H1 (cell line): ENCODE measurements at regions not wholly inside any gene's neighbourhood (a gene's known extent, or its start where the extent isn't known, plus 50 kb on each side); places are given as distances from the start of the nearest gene placed in this dataset.

Experiments used
- CTCF ChIA-PET: fragments of 300-600 bp; sonication (Branson Sonifier 250); formaldehyde crosslinking; loops from one replicate; lab custom pipeline; 2021; ENCODE audit not compliant: partially characterized antibody; lab: Charles Lee
- POLR2A ChIA-PET: fragments of 300-600 bp; sonication (Branson Sonifier 250); formaldehyde crosslinking; loops from one replicate; lab custom pipeline; 2021; ENCODE audit warnings: inconsistent platforms; ENCODE audit not compliant: partially characterized antibody; lab: Charles Lee
- DNase-seq, 2 experiments: peaks; one replicate each; pipeline versions ENCODE4 v3.0.0 to v3.0.0-alpha.2; 2010 to 2022; ENCODE audit warnings: low spot score in 2 of 2, low read depth in 1 of 2, mixed read lengths in 1 of 2
- FAIRE-seq: peaks from 2 replicates; lab custom pipeline; 2011; peaks lifted over from hg19 to GRCh38; lab: Jason Lieb, UNC
- H2AFZ ChIP-seq: 2 replicates; pipeline ENCODE4 v1.8.1; 2012; ENCODE audit warnings: low read length, inconsistent platforms
- H2AK5ac ChIP-seq: 2 replicates; pipeline ENCODE4 v1.6.1; 2013; ENCODE audit warnings: low read depth, low read length
- H2BK120ac ChIP-seq: replicated peaks from 2 replicates; pipeline ENCODE3; 2013; ENCODE audit warnings: low read depth, low read length, inconsistent platforms
- H2BK12ac ChIP-seq: 2 replicates; pipeline ENCODE4 v1.6.1; 2013; ENCODE audit warnings: low read depth, low read length
- H2BK15ac ChIP-seq: 2 replicates; pipeline ENCODE4 v1.6.1; 2013; ENCODE audit warnings: low read length
- H2BK20ac ChIP-seq: 2 replicates; pipeline ENCODE4 v1.6.1; 2013; ENCODE audit warnings: low read length
- H2BK5ac ChIP-seq: 2 replicates; pipeline ENCODE4 v1.6.1; 2013; ENCODE audit warnings: low read depth, low read length
- H3K14ac ChIP-seq: 2 replicates; pipeline ENCODE4 v1.6.1; 2013; ENCODE audit warnings: inconsistent platforms; ENCODE audit not compliant: insufficient read length
- H3K18ac ChIP-seq: 2 replicates; pipeline ENCODE4 v1.6.1; 2013; ENCODE audit warnings: low read length; ENCODE audit errors: extremely low read depth
- H3K23ac ChIP-seq: 2 replicates; pipeline ENCODE4 v1.6.1; 2013; ENCODE audit warnings: inconsistent platforms; ENCODE audit not compliant: insufficient read length
- H3K23me2 ChIP-seq: 2 replicates; pipeline ENCODE4 v1.6.1; 2013; ENCODE audit warnings: low read depth, low read length
- H3K27ac ChIP-seq: 2 replicates; pipeline ENCODE4 v1.6.1; 2011; ENCODE audit warnings: low read depth, low read length, inconsistent platforms
- H3K27me3 ChIP-seq, 4 experiments: replicated peaks in 1 of 4; 1 replicate in 1 of 4; 2 replicates in 3 of 4; pipeline versions ENCODE4 v1.6.1 to v1.8.1; 2011 to 2013; ENCODE audit warnings: low read length in 3 of 4, mild to moderate bottlenecking in 3 of 4, inconsistent platforms in 2 of 4, mixed read lengths in 2 of 4, moderate library complexity in 1 of 4; ENCODE audit not compliant: control insufficient read depth in 3 of 4, insufficient read depth in 3 of 4; ENCODE audit errors: extremely low read depth in 1 of 4
- H3K36me3 ChIP-seq, 4 experiments: 2 replicates each; pipeline versions ENCODE4 v1.6.1 to v1.8.1; 2011 to 2013; ENCODE audit warnings: mild to moderate bottlenecking in 4 of 4, low read length in 3 of 4, moderate library complexity in 2 of 4, control low read depth in 1 of 4, inconsistent platforms in 1 of 4; ENCODE audit not compliant: insufficient read depth in 4 of 4, control insufficient read depth in 2 of 4
- H3K4ac ChIP-seq: replicated peaks from 2 replicates; pipeline ENCODE3; 2013; ENCODE audit warnings: low read length, low read depth, mixed read lengths, inconsistent platforms; ENCODE audit not compliant: insufficient read length
- H3K4me1 ChIP-seq, 4 experiments: replicated peaks in 1 of 4; 1 replicate in 1 of 4; 2 replicates in 3 of 4; pipeline versions ENCODE4 v1.6.1 to v1.8.1; 2011 to 2013; ENCODE audit warnings: low read length in 3 of 4, inconsistent platforms in 2 of 4, mixed read lengths in 1 of 4; ENCODE audit not compliant: insufficient read depth in 4 of 4, control insufficient read depth in 3 of 4
- H3K4me2 ChIP-seq, 2 experiments: 2 replicates each; pipeline versions ENCODE4 v1.6.1 to v1.8.1; 2011 to 2013; ENCODE audit warnings: low read depth in 2 of 2, low read length in 2 of 2, control low read depth in 1 of 2, inconsistent platforms in 1 of 2, mild to moderate bottlenecking in 1 of 2; ENCODE audit not compliant: insufficient read depth in 1 of 2
- H3K4me3 ChIP-seq, 4 experiments: fragments of 200-600, 300-600 bp in 1 of 4; sonication (generic), shearing (Covaris generic), sonication (Bioruptor Twin) in 1 of 4; 2 replicates each; pipeline versions ENCODE4 v1.5.1 to v1.8.1; 2011 to 2016; ENCODE audit warnings: low read length in 4 of 4, low read depth in 3 of 4, control low read depth in 2 of 4, inconsistent platforms in 2 of 4, mild to moderate bottlenecking in 2 of 4, mixed read lengths in 1 of 4, moderate library complexity in 1 of 4; ENCODE audit not compliant: insufficient read depth in 2 of 4; ENCODE audit errors: extremely low read depth in 1 of 4
- H3K56ac ChIP-seq: replicated peaks from 2 replicates; pipeline ENCODE3; 2013; ENCODE audit warnings: low read depth, mild to moderate bottlenecking, mixed read lengths, low read length, inconsistent platforms; ENCODE audit not compliant: insufficient read length
- H3K79me1 ChIP-seq: 2 replicates; pipeline ENCODE4 v1.6.1; 2013; ENCODE audit warnings: low read depth, low read length, control low read depth
- H3K79me2 ChIP-seq, 2 experiments: 2 replicates each; pipeline versions ENCODE4 v1.6.1 to v1.8.1; 2012 to 2013; ENCODE audit warnings: low read length in 2 of 2, mild to moderate bottlenecking in 2 of 2, inconsistent platforms in 1 of 2; ENCODE audit not compliant: insufficient read depth in 2 of 2, control insufficient read depth in 1 of 2
- H3K9ac ChIP-seq, 4 experiments: replicated peaks in 1 of 4; 1 replicate in 1 of 4; 2 replicates in 3 of 4; pipeline versions ENCODE4 v1.6.1 to v1.8.1; 2011 to 2013; ENCODE audit warnings: low read depth in 3 of 4, low read length in 3 of 4, control low read depth in 2 of 4, mild to moderate bottlenecking in 2 of 4, moderate library complexity in 2 of 4, inconsistent platforms in 1 of 4; ENCODE audit errors: extremely low read depth in 1 of 4
- H3K9me3 ChIP-seq, 2 experiments: 2 replicates each; pipeline versions ENCODE4 v1.6.1 to v1.8.1; 2012 to 2013; ENCODE audit warnings: mild to moderate bottlenecking in 2 of 2, moderate library complexity in 2 of 2, control low read depth in 1 of 2, inconsistent platforms in 1 of 2, low read depth in 1 of 2, low read length in 1 of 2, mixed read lengths in 1 of 2; ENCODE audit not compliant: insufficient read depth in 2 of 2
- H4K20me1 ChIP-seq, 2 experiments: replicated peaks in 1 of 2; 2 replicates each; pipeline versions ENCODE3 to v1.8.1; 2011 to 2013; ENCODE audit warnings: inconsistent platforms in 2 of 2, low read length in 2 of 2, mild to moderate bottlenecking in 1 of 2; ENCODE audit not compliant: insufficient read depth in 2 of 2, control insufficient read depth in 1 of 2
- H4K5ac ChIP-seq: 2 replicates; pipeline ENCODE4 v1.6.1; 2013; ENCODE audit warnings: low read length, low read depth, mixed read lengths, inconsistent platforms; ENCODE audit not compliant: insufficient read length
- H4K8ac ChIP-seq: 2 replicates; pipeline ENCODE4 v1.8.0; 2013; ENCODE audit warnings: mild to moderate bottlenecking, moderate library complexity, low read length, inconsistent platforms; ENCODE audit not compliant: insufficient read depth; ENCODE audit errors: extremely low read depth
- H4K91ac ChIP-seq: replicated peaks from 2 replicates; pipeline ENCODE3; 2013; ENCODE audit warnings: low read length, mixed read lengths, inconsistent platforms; ENCODE audit not compliant: insufficient read length
- ASH2L ChIP-seq: fragments of 200-600, 300-600 bp; sonication (generic); IDR thresholded peaks from one replicate; pipeline ENCODE4 v1.7.1; 2017; ENCODE audit warnings: low read length
- BACH1 ChIP-seq: IDR thresholded peaks from 2 replicates; pipeline ENCODE4 v1.6.1; 2012; ENCODE audit warnings: low read length, improper control_type of control experiment
- CHD2 ChIP-seq: IDR thresholded peaks from 2 replicates; pipeline ENCODE4 v1.6.1; 2012; ENCODE audit warnings: low read length, improper control_type of control experiment
- EGR1 ChIP-seq: IDR thresholded peaks from 2 replicates; pipeline ENCODE4 v1.6.1; 2011; ENCODE audit warnings: low read depth, low read length, borderline replicate concordance
- EP300 ChIP-seq, 2 experiments: IDR thresholded peaks; 1 replicate in 1 of 2; 2 replicates in 1 of 2; pipeline ENCODE4 v1.6.1; 2011 to 2012; ENCODE audit warnings: low read depth in 2 of 2, low read length in 2 of 2, mild to moderate bottlenecking in 2 of 2, borderline replicate concordance in 1 of 2, inconsistent platforms in 1 of 2, moderate library complexity in 1 of 2
- POLR2A ChIP-seq, 2 experiments: IDR thresholded peaks; 1 replicate in 1 of 2; 2 replicates in 1 of 2; pipeline ENCODE4 v1.6.1; 2011; ENCODE audit warnings: low read depth in 2 of 2, low read length in 2 of 2, mild to moderate bottlenecking in 2 of 2; ENCODE audit errors: control extremely low read depth in 1 of 2
- POU5F1 ChIP-seq: IDR thresholded peaks from 2 replicates; pipeline ENCODE4 v1.6.1; 2011; ENCODE audit warnings: low read depth, mild to moderate bottlenecking, low read length, moderate library complexity
- RBBP5 ChIP-seq: IDR thresholded peaks from 2 replicates; pipeline ENCODE4 v1.7.1; 2012; ENCODE audit warnings: low read depth, mild to moderate bottlenecking, inconsistent platforms, low read length, moderate library complexity, borderline replicate concordance
- SP1 ChIP-seq: IDR thresholded peaks from 2 replicates; pipeline ENCODE4 v1.6.1; 2011; ENCODE audit warnings: low read depth, low read length
- SP2 ChIP-seq: IDR thresholded peaks from 2 replicates; pipeline ENCODE4 v1.6.1; 2012; ENCODE audit warnings: mild to moderate bottlenecking, low read length, inconsistent platforms
- TAF7 ChIP-seq: optimal IDR thresholded peaks from 2 replicates; pipeline ENCODE3; 2011; ENCODE audit warnings: low read depth, mild to moderate bottlenecking, inconsistent platforms, low read length, moderate library complexity, borderline replicate concordance
- TCF12 ChIP-seq: IDR thresholded peaks from 2 replicates; pipeline ENCODE4 v1.6.1; 2011; ENCODE audit warnings: low read depth, mild to moderate bottlenecking, low read length
- TEAD4 ChIP-seq: IDR thresholded peaks from 2 replicates; pipeline ENCODE4 v1.6.1; 2012; ENCODE audit warnings: low read depth, low read length, inconsistent platforms, mixed read lengths
- WGBS, 2 experiments: shearing (Covaris generic) in 1 of 2; methylation state at CpG; one replicate each; pipeline versions ENCODE4 v1.1.6 to v1.1.7; 2013 to 2015; ENCODE audit warnings: low lambda C conversion rate in 2 of 2, mixed read lengths in 2 of 2, inconsistent platforms in 1 of 2, low coverage in 1 of 2, missing lambda C conversion rate in 1 of 2; ENCODE audit not compliant: insufficient replicate concordance in 2 of 2, insufficient coverage in 1 of 2, insufficient read length in 1 of 2; ENCODE audit errors: extremely low coverage in 1 of 2, missing lambda C conversion rate in 1 of 2; 5-methylcytosine and 5-hydroxymethylcytosine counted together

- CTCF ChIA-PET = no interaction called here
These were observed 199.8 kb downstream of the RTL9 start for GRCh38 chrX:110558406-110558805.

More at GRCh38 chrX:110558406-110558805, 199.8 kb downstream of the RTL9 start:
- no peak for FAIRE-seq
- H2AK5ac ChIP-seq = no peak overlapping the region
- peaks cover 0 to 10% of the 10 kb centered on the region in 2 experiments; a peak in 1 of 4 replicates for H3K9me3 ChIP-seq
- H3K27ac ChIP-seq = no peak overlapping the region
- no peak overlapping the region for H3K18ac ChIP-seq
- H3K14ac ChIP-seq = no peak overlapping the region
- H4K5ac ChIP-seq = no peak overlapping the region
- H2BK12ac ChIP-seq = no peak overlapping the region
- no peak for DNase-seq
- H3K36me3 ChIP-seq = no peaks in the 10 kb centered on the region
- no peak overlapping the region for H4K91ac ChIP-seq
- no peak for TF ChIP-seq CHD2
- no peak for TF ChIP-seq TEAD4
- TF ChIP-seq TAF7 = no peak
- no peak for TF ChIP-seq EGR1
- TF ChIP-seq EP300 (IDR thresholded peaks at IDR 0.05; ENCODE audit: borderline replicate concordance in 1 of 2, low read depth in 2 of 2, low read length in 2 of 2) = no peak
- no peak for TF ChIP-seq POU5F1
- no peak for TF ChIP-seq TCF12
- TF ChIP-seq POLR2A (IDR thresholded peaks at IDR 0.05; ENCODE audit: control extremely low read depth in 1 of 2, low read depth in 2 of 2, low read length in 2 of 2) = no peak
- no peak for TF ChIP-seq ASH2L
- no peak for TF ChIP-seq SP2
- TF ChIP-seq BACH1 = no peak
- no peak for TF ChIP-seq SP1
- no peak for TF ChIP-seq RBBP5
- H3K9ac ChIP-seq = no peak overlapping the region
- no peak overlapping the region for H2AFZ ChIP-seq
- no peak overlapping the region for H4K8ac ChIP-seq
- H2BK15ac ChIP-seq = no peak overlapping the region
- no peak overlapping the region for H2BK120ac ChIP-seq
- no peak overlapping the region for H3K23ac ChIP-seq
- H3K4me2 ChIP-seq = no peak overlapping the region
- WGBS, 2 experiments = 100% methylated on average over 1 of the region's 16 CpGs; no CpG with 5 or more reads in 1 of the 2 experiments
- H3K4me3 ChIP-seq = no peak overlapping the region
- H3K27me3 ChIP-seq = no peaks in the 10 kb centered on the region
- no peaks in the 10 kb centered on the region for H3K4me1 ChIP-seq
- no peaks in the 10 kb centered on the region for H4K20me1 ChIP-seq
- no peak overlapping the region for H2BK20ac ChIP-seq
- no peak overlapping the region for H3K56ac ChIP-seq
- POLR2A ChIA-PET = no interaction called here
- no peak overlapping the region for H3K4ac ChIP-seq
- no peaks in the 10 kb centered on the region for H3K79me2 ChIP-seq
- H3K79me1 ChIP-seq = no peaks in the 10 kb centered on the region
- no peak overlapping the region for H2BK5ac ChIP-seq
- no peaks in the 10 kb centered on the region for H3K23me2 ChIP-seq
